GM23338 (cell line): ENCODE measurements at regions not wholly inside any gene's neighbourhood (a gene's known extent, or its start where the extent isn't known, plus 50 kb on each side); places are given as distances from the start of the nearest gene placed in this dataset.

Source experiments
- ATAC-seq: fragments of 200-7000 bp; cut with Tn5 transposase; 3 replicates; pipeline ENCODE4 v1.9.1; 2020
- DNase-seq: peaks from one replicate; pipeline ENCODE4 v3.0.0-alpha.2; 2015; ENCODE audit warnings: low spot score
- H2AFZ ChIP-seq: fragments of 200-600 bp; sonication (generic); 2 replicates; pipeline ENCODE4 v1.8.0; 2016; ENCODE audit warnings: antibody characterized with exemption, mild to moderate bottlenecking, moderate library complexity
- H3F3A ChIP-seq: fragments of 200-600 bp; sonication (generic); replicated peaks from 2 replicates; pipeline ENCODE4 v1.8.0; 2017; ENCODE audit warnings: antibody characterized with exemption, mixed run types, low read depth
- H3K27ac ChIP-seq: fragments of 200-600 bp; sonication (generic); 2 replicates; pipeline ENCODE4 v1.6.1; 2016; ENCODE audit warnings: low read depth
- H3K27me3 ChIP-seq: fragments of 200-600 bp; sonication (generic); 2 replicates; pipeline ENCODE4 v1.8.0; 2016; ENCODE audit warnings: mild to moderate bottlenecking, mixed run types, moderate library complexity; ENCODE audit not compliant: insufficient read depth
- H3K36me3 ChIP-seq: fragments of 200-600 bp; sonication (generic); 2 replicates; pipeline ENCODE4 v1.8.0; 2016; ENCODE audit warnings: mild to moderate bottlenecking; ENCODE audit not compliant: insufficient read depth
- H3K4me1 ChIP-seq: fragments of 200-600 bp; sonication (generic); 2 replicates; pipeline ENCODE4 v1.8.0; 2016; ENCODE audit warnings: mild to moderate bottlenecking, moderate library complexity; ENCODE audit not compliant: insufficient read depth
- H3K4me2 ChIP-seq: fragments of 200-600 bp; sonication (generic); 2 replicates; pipeline ENCODE4 v1.7.1; 2017; ENCODE audit warnings: mixed run types
- H3K4me3 ChIP-seq: fragments of 200-600 bp; sonication (generic); 2 replicates; pipeline ENCODE4 v1.6.1; 2016; ENCODE audit warnings: mixed run types
- H3K79me2 ChIP-seq: fragments of 200-600 bp; sonication (generic); replicated peaks from 2 replicates; pipeline ENCODE4 v1.8.0; 2017; ENCODE audit warnings: mild to moderate bottlenecking; ENCODE audit not compliant: insufficient read depth
- H3K9me2 ChIP-seq: fragments of 200-600 bp; sonication (generic); 2 replicates; pipeline ENCODE4 v1.8.0; 2017; ENCODE audit not compliant: insufficient read depth
- H4K20me1 ChIP-seq: fragments of 200-600 bp; sonication (generic); replicated peaks from 2 replicates; pipeline ENCODE4 v1.8.0; 2017; ENCODE audit warnings: mild to moderate bottlenecking; ENCODE audit not compliant: insufficient read depth
- H3K27ac Mint-ChIP-seq: 2 replicates; pipeline ENCODE4 v1.8.0; 2020; ENCODE audit warnings: inconsistent platforms, mild to moderate bottlenecking, moderate library complexity, mixed read lengths
- H3K27me3 Mint-ChIP-seq: 3 replicates; pipeline ENCODE4 v1.8.0; 2022; ENCODE audit warnings: low read depth, mild to moderate bottlenecking, moderate library complexity, mixed read lengths, inconsistent platforms; ENCODE audit not compliant: insufficient read depth, poor library complexity
- H3K36me3 Mint-ChIP-seq: 3 replicates; pipeline ENCODE4 v1.8.0; 2021; ENCODE audit warnings: low read depth, mild to moderate bottlenecking, inconsistent platforms, moderate library complexity, mixed read lengths
- H3K4me1 Mint-ChIP-seq: 3 replicates; pipeline ENCODE4 v1.8.0; 2020; ENCODE audit warnings: mild to moderate bottlenecking, inconsistent platforms, mixed read lengths
- H3K4me3 Mint-ChIP-seq: 3 replicates; pipeline ENCODE4 v1.8.0; 2021; ENCODE audit warnings: moderate library complexity, mild to moderate bottlenecking, inconsistent platforms, mixed read lengths
- H3K9me3 Mint-ChIP-seq: 3 replicates; pipeline ENCODE4 v1.8.0; 2020; ENCODE audit warnings: moderate library complexity, mild to moderate bottlenecking, inconsistent platforms, mixed read lengths
- CREB1 ChIP-seq: fragments of 250-450 bp; sonication (Bioruptor Pico); IDR thresholded peaks from 2 replicates; pipeline ENCODE4 v1.5.0; 2020; ENCODE audit warnings: low read depth, mild to moderate bottlenecking, moderate library complexity
- EZH2phosphoT487 ChIP-seq: fragments of 200-600 bp; sonication (generic); IDR thresholded peaks from one replicate; pipeline ENCODE4 v1.8.1; 2018; ENCODE audit warnings: antibody characterized with exemption; ENCODE audit not compliant: unreplicated experiment
- NANOG ChIP-seq: IDR thresholded peaks from 2 replicates; pipeline ENCODE4 v1.6.1; 2016; ENCODE audit warnings: antibody characterized with exemption, borderline replicate concordance
- POLR2AphosphoS5 ChIP-seq: IDR thresholded peaks from 2 replicates; pipeline ENCODE4 v1.6.1; 2016; ENCODE audit warnings: antibody characterized with exemption, low read depth
- STAT1 ChIP-seq: IDR thresholded peaks from one replicate; pipeline ENCODE4 v1.6.1; 2016; ENCODE audit warnings: antibody characterized with exemption; ENCODE audit not compliant: unreplicated experiment
- TF ChIP-seq, protein P1 (sequence below): IDR thresholded peaks from one replicate; pipeline ENCODE4 v1.6.1; 2018; ENCODE audit warnings: antibody characterized with exemption; ENCODE audit not compliant: unreplicated experiment
- TF ChIP-seq, protein P2 (sequence below), 2 experiments: fragments of 200-600 bp in 1 of 2; sonication (generic) in 1 of 2; conservative IDR thresholded peaks; 2 replicates each; pipeline versions ENCODE4 v1.5.1 to v1.6.1; 2016 to 2017; ENCODE audit warnings: antibody characterized with exemption in 2 of 2, low read depth in 2 of 2, mild to moderate bottlenecking in 2 of 2, moderate library complexity in 1 of 2
- TF ChIP-seq, protein P3 (sequence below): fragments of 250-450 bp; sonication (Bioruptor Pico); IDR thresholded peaks from 2 replicates; pipeline ENCODE4 v1.5.0; 2020; ENCODE audit warnings: mild to moderate bottlenecking, moderate library complexity

DNA sequence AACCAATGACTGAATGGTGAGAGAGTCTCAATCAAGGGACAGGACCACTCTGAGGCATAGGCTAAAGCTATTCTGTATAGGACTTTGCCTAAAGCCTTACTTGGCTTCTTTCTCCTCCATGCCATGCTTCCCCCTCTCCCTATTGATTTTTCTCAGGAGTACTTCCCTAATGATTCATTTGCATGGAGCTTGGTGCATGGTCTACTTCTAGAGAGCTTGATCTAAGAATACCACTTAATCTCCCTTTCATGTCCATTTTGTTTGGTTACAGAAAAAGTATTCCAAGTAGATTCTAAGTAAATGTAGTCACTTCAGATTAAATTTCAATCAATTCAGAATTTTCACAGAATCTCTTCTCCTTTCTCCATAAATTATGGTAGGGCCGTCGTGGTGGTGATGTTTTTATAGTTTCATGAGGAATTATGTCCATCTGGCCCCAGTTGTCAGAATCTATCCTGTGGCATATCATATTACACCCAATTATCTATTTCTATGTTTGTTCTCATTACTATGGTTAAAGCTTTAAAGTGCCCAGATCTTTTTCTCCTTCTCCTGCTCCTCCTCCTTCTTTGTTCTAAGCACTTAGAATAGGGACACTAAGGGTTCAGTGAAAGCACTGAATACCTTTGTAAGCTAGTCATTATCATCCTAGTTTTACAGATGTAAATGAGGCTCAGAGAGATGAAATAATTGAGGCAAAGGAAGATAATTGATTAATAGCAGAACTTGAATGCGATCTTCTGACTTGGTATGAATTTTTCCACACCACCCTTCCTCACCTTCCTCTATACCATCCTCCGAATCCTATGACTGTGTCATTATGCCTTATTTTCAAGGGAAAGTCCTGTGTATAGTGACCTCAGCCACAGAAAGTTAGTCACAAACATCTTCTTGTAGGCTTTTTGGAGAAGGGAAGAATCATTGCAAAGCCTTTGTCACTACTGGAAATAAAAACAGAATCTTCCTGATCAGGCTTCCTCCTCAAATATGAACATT lies 85.6 kb upstream of the ZRANB2 start:
- H4K20me1 ChIP-seq: no peaks in the 10 kb centered on the region
- no peaks in the 10 kb centered on the region for H3K9me3 Mint-ChIP-seq

DNA sequence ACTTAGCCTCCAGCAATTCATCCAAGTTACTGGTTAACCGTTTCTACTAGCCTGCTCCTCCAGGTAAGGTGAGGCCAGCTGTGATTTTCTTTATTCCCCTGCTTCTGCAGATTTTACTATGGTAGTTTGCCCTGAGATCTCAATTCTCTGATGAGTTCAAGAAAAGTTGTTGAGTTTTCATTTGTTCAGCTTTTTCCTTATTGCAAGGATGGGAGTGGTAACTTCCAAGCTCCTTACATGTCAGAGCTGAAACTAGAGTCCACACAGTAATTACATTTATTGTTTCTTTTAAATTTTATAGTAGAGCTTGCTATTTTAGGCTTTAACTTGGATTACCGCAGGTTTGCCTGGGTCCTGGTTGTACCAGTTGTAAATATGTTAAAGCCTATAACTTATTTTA lies 76.9 kb upstream of the ZRANB2 start:
- no peak for DNase-seq
- no peaks in the 10 kb centered on the region for H3K27me3 ChIP-seq
- H3K36me3 ChIP-seq: no peaks in the 10 kb centered on the region
- Mint-ChIP-seq H3K27me3 (no peaks in the 10 kb centered on the region), H3K9me3 (no peaks in the 10 kb centered on the region), H3K27ac (no peak overlapping the region), H3K4me3 (no peak overlapping the region), H3K4me1 (no peaks in the 10 kb centered on the region; the same call in 2 of the 3 replicates), H3K36me3 (no peaks in the 10 kb centered on the region)
- no peaks in the 10 kb centered on the region for H3F3A ChIP-seq
- no peak overlapping the region for H3K27ac ChIP-seq
- no peaks in the 10 kb centered on the region for H3K79me2 ChIP-seq
- H4K20me1 ChIP-seq: no peaks in the 10 kb centered on the region
- H3K4me3 ChIP-seq: no peak overlapping the region
- no peak overlapping the region for H2AFZ ChIP-seq
- ATAC-seq: no peak
- H3K4me2 ChIP-seq: no peak overlapping the region
- H3K9me2 ChIP-seq: no peaks in the 10 kb centered on the region
- H3K4me1 ChIP-seq: no peaks in the 10 kb centered on the region
- no peak for TF ChIP-seq NANOG
- no peak for TF ChIP-seq CREB1 (CRISPR knock-in tag)
- TF ChIP-seq, protein P1, sequence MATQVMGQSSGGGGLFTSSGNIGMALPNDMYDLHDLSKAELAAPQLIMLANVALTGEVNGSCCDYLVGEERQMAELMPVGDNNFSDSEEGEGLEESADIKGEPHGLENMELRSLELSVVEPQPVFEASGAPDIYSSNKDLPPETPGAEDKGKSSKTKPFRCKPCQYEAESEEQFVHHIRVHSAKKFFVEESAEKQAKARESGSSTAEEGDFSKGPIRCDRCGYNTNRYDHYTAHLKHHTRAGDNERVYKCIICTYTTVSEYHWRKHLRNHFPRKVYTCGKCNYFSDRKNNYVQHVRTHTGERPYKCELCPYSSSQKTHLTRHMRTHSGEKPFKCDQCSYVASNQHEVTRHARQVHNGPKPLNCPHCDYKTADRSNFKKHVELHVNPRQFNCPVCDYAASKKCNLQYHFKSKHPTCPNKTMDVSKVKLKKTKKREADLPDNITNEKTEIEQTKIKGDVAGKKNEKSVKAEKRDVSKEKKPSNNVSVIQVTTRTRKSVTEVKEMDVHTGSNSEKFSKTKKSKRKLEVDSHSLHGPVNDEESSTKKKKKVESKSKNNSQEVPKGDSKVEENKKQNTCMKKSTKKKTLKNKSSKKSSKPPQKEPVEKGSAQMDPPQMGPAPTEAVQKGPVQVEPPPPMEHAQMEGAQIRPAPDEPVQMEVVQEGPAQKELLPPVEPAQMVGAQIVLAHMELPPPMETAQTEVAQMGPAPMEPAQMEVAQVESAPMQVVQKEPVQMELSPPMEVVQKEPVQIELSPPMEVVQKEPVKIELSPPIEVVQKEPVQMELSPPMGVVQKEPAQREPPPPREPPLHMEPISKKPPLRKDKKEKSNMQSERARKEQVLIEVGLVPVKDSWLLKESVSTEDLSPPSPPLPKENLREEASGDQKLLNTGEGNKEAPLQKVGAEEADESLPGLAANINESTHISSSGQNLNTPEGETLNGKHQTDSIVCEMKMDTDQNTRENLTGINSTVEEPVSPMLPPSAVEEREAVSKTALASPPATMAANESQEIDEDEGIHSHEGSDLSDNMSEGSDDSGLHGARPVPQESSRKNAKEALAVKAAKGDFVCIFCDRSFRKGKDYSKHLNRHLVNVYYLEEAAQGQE: no peak
- TF ChIP-seq POLR2AphosphoS5: no peak
- TF ChIP-seq, protein P2, sequence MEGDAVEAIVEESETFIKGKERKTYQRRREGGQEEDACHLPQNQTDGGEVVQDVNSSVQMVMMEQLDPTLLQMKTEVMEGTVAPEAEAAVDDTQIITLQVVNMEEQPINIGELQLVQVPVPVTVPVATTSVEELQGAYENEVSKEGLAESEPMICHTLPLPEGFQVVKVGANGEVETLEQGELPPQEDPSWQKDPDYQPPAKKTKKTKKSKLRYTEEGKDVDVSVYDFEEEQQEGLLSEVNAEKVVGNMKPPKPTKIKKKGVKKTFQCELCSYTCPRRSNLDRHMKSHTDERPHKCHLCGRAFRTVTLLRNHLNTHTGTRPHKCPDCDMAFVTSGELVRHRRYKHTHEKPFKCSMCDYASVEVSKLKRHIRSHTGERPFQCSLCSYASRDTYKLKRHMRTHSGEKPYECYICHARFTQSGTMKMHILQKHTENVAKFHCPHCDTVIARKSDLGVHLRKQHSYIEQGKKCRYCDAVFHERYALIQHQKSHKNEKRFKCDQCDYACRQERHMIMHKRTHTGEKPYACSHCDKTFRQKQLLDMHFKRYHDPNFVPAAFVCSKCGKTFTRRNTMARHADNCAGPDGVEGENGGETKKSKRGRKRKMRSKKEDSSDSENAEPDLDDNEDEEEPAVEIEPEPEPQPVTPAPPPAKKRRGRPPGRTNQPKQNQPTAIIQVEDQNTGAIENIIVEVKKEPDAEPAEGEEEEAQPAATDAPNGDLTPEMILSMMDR (conservative IDR thresholded peaks at IDR 0.05; ENCODE audit: low read depth in 2 of 2): no peak
- TF ChIP-seq EZH2phosphoT487: no peak
- no peak for TF ChIP-seq STAT1
- TF ChIP-seq, protein P3, sequence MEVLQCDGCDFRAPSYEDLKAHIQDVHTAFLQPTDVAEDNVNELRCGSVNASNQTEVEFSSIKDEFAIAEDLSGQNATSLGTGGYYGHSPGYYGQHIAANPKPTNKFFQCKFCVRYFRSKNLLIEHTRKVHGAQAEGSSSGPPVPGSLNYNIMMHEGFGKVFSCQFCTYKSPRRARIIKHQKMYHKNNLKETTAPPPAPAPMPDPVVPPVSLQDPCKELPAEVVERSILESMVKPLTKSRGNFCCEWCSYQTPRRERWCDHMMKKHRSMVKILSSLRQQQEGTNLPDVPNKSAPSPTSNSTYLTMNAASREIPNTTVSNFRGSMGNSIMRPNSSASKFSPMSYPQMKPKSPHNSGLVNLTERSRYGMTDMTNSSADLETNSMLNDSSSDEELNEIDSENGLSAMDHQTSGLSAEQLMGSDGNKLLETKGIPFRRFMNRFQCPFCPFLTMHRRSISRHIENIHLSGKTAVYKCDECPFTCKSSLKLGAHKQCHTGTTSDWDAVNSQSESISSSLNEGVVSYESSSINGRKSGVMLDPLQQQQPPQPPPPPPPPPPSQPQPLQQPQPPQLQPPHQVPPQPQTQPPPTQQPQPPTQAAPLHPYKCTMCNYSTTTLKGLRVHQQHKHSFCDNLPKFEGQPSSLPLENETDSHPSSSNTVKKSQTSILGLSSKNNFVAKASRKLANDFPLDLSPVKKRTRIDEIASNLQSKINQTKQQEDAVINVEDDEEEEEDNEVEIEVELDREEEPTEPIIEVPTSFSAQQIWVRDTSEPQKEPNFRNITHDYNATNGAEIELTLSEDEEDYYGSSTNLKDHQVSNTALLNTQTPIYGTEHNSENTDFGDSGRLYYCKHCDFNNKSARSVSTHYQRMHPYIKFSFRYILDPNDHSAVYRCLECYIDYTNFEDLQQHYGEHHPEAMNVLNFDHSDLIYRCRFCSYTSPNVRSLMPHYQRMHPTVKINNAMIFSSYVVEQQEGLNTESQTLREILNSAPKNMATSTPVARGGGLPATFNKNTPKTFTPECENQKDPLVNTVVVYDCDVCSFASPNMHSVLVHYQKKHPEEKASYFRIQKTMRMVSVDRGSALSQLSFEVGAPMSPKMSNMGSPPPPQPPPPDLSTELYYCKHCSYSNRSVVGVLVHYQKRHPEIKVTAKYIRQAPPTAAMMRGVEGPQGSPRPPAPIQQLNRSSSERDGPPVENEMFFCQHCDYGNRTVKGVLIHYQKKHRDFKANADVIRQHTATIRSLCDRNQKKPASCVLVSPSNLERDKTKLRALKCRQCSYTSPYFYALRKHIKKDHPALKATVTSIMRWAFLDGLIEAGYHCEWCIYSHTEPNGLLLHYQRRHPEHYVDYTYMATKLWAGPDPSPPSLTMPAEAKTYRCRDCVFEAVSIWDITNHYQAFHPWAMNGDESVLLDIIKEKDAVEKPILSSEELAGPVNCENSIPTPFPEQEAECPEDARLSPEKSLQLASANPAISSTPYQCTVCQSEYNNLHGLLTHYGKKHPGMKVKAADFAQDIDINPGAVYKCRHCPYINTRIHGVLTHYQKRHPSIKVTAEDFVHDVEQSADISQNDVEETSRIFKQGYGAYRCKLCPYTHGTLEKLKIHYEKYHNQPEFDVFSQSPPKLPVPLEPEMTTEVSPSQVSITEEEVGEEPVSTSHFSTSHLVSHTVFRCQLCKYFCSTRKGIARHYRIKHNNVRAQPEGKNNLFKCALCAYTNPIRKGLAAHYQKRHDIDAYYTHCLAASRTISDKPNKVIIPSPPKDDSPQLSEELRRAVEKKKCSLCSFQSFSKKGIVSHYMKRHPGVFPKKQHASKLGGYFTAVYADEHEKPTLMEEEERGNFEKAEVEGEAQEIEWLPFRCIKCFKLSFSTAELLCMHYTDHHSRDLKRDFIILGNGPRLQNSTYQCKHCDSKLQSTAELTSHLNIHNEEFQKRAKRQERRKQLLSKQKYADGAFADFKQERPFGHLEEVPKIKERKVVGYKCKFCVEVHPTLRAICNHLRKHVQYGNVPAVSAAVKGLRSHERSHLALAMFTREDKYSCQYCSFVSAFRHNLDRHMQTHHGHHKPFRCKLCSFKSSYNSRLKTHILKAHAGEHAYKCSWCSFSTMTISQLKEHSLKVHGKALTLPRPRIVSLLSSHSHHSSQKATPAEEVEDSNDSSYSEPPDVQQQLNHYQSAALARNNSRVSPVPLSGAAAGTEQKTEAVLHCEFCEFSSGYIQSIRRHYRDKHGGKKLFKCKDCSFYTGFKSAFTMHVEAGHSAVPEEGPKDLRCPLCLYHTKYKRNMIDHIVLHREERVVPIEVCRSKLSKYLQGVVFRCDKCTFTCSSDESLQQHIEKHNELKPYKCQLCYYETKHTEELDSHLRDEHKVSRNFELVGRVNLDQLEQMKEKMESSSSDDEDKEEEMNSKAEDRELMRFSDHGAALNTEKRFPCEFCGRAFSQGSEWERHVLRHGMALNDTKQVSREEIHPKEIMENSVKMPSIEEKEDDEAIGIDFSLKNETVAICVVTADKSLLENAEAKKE (CRISPR knock-in tag): no peak

More for the DNA sequence above, 85.6 kb upstream of the ZRANB2 start:
- no peak overlapping the region for H3K4me3 Mint-ChIP-seq
- Histone ChIP-seq H3K79me2 (no peaks in the 10 kb centered on the region), H3K36me3 (no peaks in the 10 kb centered on the region), H3K4me3 (no peak overlapping the region), H3F3A (no peaks in the 10 kb centered on the region), H2AFZ (no peak overlapping the region), H3K27ac (no peak overlapping the region), H3K4me1 (no peaks in the 10 kb centered on the region), H3K4me2 (no peak overlapping the region), H3K9me2 (peaks cover 8% of the 10 kb centered on the region; the same call in 1 of the 2 replicates), H3K27me3 (no peaks in the 10 kb centered on the region)
- DNase-seq (peak; percentile 2), ATAC-seq (peak; percentile 39)
- no peak overlapping the region for H3K27ac Mint-ChIP-seq
- no peak for TF ChIP-seq CREB1 (CRISPR knock-in tag)
- TF ChIP-seq POLR2AphosphoS5: no peak
- no peaks in the 10 kb centered on the region for H3K4me1 Mint-ChIP-seq
- H3K27me3 Mint-ChIP-seq: no peaks in the 10 kb centered on the region
- H3K36me3 Mint-ChIP-seq: no peaks in the 10 kb centered on the region
